Renal pelvis (tissue), 1 donor: ENCODE measurements at regions not wholly inside any gene's neighbourhood (a gene's known extent, or its start where the extent isn't known, plus 50 kb on each side); places are given as distances from the start of the nearest gene placed in this dataset.

ENCODE experiments used
- DNase-seq: peaks from one replicate; pipeline ENCODE4 v3.0.0-alpha.2; 2013

GRCh38 chr9:107751567-107752210 lies 262.1 kb upstream of the KLF4 start:
- no peak for DNase-seq

- DNase-seq = no peak
Measured at GRCh38 chr9:107750741-107751566, 261.4 kb upstream of the KLF4 start.

- no peak for DNase-seq
Measured at GRCh38 chr9:107749787-107750444, 260.3 kb upstream of the KLF4 start.

GRCh38 chr9:107744873-107745272 lies 255.3 kb upstream of the KLF4 start:
- no peak for DNase-seq

GRCh38 chr9:107742531-107743309 lies 253.2 kb upstream of the KLF4 start:
- no peak for DNase-seq

GRCh38 chr9:107740088-107740980 lies 250.8 kb upstream of the KLF4 start:
- DNase-seq = no peak

GRCh38 chr9:107739601-107740082 lies 250.1 kb upstream of the KLF4 start:
- no peak for DNase-seq

- no peak for DNase-seq
Measured at GRCh38 chr9:107738789-107739188, 249.2 kb upstream of the KLF4 start.

- no peak for DNase-seq
Measured at GRCh38 chr9:107737987-107738743, 248.6 kb upstream of the KLF4 start.

GRCh38 chr9:107737610-107737986 lies 248.0 kb upstream of the KLF4 start:
- no peak for DNase-seq

- no peak for DNase-seq
Measured at GRCh38 chr9:107735821-107736220, 246.3 kb upstream of the KLF4 start.

- DNase-seq = no peak
Measured at GRCh38 chr9:107734256-107735013, 244.9 kb upstream of the KLF4 start.

GRCh38 chr9:107733523-107733894 lies 243.9 kb upstream of the KLF4 start:
- DNase-seq = no peak

- DNase-seq = no peak
Measured at GRCh38 chr9:107732781-107733522, 243.4 kb upstream of the KLF4 start.

GRCh38 chr9:107731115-107731762 lies 241.7 kb upstream of the KLF4 start:
- DNase-seq = no peak

- DNase-seq = no peak
Measured at GRCh38 chr9:107730666-107731065, 241.1 kb upstream of the KLF4 start.

- DNase-seq = no peak
Measured at GRCh38 chr9:107727086-107727780, 237.7 kb upstream of the KLF4 start.

- DNase-seq = no peak
Measured at GRCh38 chr9:107723015-107723414, 233.4 kb upstream of the KLF4 start.
